Astrocyte of the hippocampus (primary cell): ENCODE measurements at regions not wholly inside any gene's neighbourhood (a gene's known extent, or its start where the extent isn't known, plus 50 kb on each side); places are given as distances from the start of the nearest gene placed in this dataset.
A peak's percentile ranks its signal among the peaks of the same experiment; 100 is the strongest.

Experiments
- DNase-seq: peaks from one replicate; pipeline ENCODE4 v3.0.0; 2011; ENCODE audit warnings: low read depth, low spot score

DNA sequence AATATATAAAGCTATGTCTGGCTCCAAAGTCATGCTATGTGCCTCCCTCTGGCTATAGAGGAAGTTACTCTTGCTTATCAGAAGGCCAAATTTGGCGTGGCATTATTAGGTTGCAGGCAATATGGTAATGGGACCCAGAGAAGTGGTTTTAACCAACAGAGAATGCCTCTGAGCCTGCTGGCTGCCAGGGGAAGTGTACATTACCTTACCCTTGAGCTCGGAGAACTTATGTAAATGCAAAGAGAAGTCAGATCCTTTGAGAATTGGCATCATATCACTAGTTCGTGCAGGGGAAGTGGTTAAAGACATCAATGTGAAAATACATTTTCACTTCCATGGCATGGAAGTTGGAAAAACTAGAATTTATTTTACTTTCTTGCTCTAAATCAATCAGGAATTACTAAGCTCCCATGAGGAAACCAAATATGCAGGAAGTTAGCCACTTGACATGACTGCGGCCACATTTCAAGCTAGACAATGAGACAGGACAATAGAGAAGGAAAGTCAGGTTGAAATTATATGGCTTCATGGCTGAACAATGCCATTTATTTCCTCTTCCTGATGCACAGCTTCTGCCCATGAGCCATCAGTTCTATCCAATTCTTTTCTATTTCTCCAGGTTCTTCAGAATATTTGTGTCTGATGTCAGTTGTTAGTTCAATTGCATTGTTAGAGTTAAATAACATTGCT is 134.0 kb upstream of the PHACTR1 start:
- peak; percentile 8 for DNase-seq

DNA sequence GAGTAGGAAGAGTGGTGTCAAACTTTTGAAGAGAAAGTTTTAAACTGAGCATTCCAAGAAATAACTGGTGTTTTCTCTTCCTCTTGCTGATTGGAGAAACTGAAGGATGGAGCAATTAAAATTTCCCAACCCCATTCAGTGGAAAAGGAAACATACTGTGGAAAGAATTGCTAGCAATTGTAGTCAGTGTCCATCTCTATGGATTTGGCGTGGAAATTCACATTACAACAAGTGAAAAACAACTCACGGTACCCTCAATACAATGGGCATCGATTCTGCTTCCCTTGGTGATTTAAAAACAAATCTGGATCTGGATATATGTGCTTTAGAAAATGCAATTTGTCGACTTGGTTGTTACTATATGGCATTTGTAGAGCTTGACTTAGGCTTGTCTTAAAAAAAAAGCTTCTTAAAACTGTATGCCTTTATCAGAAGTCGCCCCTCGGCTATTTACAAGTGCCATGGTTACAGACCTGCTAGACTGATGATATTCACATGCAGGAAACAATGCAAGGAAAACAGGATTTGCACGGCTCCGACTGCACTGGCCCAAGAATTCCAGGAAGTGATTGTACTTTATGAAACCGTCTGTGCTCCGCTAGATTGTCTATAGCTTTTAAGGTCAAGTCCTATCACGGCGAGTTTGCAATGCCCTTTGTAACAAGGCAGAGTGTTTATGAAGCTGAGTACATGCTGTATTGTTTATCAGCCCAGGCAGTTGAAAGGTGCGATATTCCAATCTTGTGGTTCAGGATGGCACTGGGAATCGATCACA is 131.7 kb upstream of the PHACTR1 start:
- DNase-seq: no peak

DNA sequence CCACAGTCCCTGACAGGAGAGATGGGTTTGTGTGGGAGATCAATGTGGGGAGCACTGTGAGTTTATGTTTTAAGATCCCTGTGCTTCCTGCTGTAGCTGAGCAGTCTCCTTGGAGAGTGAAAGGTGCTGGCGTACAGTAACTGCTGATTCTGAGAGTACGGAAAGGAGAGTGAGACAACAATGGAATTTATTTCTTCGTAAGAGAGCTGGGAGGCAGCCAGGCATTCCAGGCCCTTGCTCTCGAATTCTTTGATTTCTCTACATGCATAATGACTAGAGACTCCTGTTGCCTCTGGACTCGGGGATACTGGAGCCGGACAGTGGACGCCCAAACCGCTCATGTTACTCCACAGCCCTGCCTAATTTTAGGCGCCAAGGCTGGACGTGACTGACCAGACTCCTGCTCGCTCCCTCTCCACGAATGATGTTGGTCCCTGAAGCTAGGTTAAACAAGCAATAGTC is 131.0 kb upstream of the PHACTR1 start:
- peak; percentile 93 for DNase-seq

DNA sequence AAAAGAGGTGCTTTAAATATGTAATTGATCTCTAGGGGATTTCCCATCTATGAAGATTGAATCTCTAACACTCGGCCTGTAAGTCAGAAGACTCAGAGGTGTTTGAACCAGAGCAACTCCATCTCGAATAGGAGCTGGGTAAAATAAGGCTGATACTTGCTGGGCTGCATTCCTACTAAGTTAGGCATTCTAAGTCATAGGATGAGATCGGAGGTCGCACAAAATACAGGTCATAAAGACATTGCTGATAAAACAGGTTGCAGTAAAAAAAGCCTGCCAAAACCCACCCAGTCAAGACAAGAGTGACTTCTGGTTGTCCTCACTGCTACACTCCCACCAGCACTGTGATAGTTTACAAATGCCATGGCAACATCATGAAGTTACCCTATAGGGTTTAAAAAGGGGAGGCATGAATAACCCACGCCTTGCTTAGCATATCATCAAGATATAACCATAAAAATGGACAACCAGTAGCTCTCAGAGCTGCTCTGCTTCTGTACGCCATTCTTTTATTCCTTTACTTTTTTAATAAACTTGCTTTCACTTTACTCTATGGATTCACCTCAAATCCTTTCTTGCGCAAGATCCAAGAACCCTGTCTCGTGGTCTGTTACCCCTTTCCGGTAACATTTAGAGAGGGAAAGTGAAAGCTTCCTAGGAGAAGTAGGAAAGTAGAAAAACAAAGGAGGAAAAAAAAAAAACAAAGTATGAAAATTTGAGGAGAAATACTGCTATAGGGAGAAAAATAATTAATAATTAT is 129.7 kb upstream of the PHACTR1 start:
- DNase-seq: no peak

DNA sequence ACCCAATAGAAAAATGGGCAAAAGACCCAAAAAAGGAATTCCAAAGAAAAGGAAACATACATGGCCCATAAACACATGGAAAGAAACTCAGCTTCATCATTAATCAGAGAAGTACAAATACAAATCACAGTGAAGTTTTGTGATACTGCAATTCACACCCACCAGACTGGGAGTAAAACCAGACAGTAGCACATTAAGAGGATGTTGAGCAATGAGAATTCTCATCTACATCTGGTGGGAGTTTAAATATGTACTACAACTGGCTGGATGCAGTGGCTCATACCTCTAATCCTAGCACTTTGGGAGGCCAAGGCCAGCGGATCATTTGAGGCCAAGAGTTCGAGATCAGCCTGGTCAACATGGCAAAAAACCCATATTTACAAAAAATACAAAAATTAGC is 125.7 kb upstream of the PHACTR1 start:
- DNase-seq: no peak

DNA sequence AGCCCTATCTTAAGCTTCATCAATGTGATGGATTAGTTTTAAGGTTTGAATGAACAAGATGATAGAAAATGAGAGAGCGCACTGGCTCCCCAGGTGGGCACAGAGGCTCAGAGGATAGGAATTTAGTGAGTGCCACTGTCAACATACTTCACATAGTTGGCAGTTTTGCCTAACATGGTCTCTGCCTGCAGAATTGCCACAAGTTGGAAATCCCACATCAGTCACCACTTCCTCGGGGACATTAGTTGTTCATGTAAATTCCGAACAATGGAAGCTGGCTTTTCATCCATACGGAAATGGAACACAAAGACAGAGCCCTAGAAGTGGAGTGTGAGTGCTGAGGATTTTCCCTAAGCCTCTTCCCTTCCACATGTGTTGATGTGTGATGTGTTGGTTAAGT is 123.9 kb upstream of the PHACTR1 start:
- DNase-seq: peak; percentile 76

DNA sequence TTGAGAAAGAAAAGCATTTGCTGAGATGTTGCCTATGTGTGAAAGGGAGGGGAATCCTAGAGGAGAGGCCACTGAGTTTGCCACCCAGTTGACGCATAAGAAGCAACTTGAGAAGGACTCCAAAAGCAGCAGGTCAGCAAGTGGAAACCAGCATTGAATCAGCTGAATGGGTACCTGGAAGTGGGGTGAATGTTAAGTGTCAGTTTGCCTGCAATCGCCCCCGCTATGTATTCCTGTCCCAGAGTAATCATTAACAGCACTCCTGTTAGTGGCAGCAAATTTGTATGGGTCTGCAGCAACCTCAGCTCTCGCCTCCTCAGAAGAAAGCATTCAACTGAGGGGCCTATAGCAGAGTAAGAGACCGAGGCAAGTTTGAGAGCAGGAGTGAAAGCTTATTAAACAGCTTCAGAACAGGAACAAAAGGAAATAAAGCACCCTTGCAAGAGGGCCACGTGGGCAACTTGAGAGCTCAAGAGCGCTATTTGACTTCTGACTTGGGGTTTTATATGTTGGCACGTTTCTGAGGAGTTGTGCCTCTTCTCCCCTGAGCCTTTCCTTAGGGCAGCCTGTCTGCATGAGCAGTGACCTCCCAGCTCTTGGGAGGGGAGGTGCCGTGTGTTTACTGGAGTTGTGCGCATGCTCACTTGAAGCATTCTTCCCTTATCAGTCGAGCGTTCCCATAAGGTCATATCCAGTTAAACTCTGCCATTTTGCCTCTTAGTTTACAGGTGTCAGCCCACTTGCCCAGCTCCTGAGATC is 122.6 kb upstream of the PHACTR1 start:
- DNase-seq: no peak

DNA sequence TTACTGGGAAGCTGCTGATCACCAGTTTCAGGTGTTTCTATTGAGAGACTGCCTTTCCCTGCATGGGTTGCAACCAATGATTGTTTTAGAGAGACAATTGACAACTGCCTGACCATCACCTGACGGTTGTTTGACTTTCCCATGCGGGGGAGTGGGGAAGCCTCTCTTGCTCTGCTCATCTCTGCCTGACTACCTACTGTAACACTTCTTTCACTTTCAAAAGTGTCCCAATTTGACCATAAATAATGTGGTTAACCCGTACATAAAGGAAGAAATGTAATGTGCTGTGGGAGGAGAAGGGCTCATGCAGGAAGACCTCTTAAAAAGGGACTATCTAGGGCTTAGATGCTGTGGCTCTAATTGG is 122.1 kb upstream of the PHACTR1 start:
- DNase-seq: no peak

DNA sequence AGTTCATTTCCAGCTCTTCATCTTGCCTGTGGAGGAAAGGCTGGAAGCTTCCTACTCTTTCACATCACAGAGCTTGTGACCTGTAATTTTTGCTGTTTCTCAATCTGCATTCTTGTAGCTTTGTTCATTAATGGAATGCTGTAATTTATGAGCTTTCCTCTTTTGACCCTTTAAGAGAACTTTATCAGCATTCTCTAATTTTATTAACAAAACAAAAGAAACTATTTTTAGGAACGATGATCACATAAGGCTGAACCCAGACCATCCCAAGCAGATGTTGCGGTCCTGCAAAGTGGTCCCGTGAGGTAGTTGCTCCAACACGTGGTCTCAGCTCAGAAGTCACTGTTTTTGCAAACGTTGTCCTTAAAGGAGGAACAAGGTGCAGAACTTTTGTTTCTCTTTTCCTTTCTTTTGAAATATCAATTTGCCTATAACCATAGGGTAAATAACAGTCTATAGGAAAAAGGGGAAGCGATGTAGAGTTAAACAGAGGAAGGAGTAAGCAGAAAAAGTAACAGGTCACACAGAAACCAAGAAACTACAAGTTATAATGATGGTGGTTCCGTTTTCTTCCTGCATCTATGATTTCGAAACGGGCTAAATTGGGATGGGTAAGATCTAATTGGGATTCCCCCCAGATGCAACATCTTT is 121.3 kb upstream of the PHACTR1 start:
- no peak for DNase-seq

DNA sequence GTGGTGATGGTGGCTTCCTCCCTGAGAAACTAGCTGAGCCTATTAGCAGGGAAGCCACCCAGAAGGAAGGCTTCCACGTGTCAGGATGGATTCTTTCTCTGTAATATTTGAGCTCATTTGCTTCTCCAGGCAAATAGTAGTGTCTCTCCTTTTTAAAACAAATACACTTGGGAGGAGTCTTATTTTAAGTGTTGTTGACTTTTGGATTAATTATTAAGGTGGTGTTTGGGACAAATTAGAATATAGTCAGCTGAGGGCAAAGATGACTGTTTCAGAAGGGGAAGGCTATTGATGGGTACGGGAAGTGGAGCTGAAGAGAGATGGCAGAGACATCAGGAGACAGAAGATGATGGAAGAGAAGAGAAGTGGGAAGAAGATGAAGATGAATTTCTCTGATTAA is 119.8 kb upstream of the PHACTR1 start:
- DNase-seq: no peak

DNA sequence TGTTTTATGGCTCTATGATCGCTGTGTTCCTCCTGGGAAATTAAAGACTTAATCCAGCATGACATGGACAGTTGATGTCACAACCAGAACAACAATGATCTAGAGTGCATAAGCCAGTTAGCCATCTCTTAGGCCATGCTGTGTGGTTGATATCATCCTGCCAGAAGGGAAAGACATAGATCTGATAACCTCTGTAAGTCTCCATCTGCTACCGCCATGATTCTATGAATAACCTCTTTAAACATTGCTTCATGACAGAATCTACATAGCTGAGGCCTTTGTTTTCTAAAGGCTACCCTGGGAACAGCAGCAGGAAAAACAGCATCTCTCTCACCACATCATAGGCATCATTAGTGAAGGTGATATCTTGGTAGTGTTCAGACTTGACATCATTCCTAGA is 117.6 kb upstream of the PHACTR1 start:
- no peak for DNase-seq

DNA sequence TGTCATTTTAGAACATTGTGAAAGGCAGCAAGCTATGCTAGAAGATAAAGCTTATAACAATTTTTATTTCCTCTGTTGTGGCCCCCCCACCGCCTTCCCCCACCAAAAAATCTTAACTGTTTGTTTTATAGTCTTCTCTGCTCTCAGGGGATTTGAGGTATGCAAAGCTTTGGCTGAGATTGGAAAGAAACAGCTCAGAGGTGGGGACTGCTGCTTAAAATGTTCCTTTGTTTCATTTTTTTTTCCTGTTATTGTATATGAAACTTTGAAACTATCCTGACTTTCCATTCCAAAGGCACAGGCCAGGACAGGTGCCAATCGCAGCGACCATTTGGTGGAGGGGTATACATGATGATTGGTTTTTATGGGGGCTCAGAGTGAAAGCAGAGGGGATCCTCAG is 114.7 kb upstream of the PHACTR1 start:
- DNase-seq: no peak

DNA sequence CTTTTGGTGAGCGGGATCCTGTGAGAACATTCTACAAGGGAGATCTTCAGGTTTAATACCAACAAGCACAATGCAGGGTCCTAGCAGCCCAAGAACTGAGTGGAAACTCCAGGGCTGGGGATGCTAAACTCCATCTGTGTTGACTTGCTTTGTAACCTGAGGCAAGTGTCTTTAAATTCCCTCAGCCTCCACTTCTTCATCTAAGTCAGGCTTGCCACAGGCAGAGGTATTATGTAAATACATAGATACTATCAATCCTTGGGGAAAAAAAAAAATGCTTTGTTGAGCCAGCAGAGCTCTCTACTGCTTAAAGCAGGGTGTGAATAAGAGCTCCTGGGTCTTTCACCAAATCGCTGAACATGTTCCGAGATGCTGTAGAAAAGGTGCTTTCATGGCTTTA is 114.2 kb upstream of the PHACTR1 start:
- no peak for DNase-seq

DNA sequence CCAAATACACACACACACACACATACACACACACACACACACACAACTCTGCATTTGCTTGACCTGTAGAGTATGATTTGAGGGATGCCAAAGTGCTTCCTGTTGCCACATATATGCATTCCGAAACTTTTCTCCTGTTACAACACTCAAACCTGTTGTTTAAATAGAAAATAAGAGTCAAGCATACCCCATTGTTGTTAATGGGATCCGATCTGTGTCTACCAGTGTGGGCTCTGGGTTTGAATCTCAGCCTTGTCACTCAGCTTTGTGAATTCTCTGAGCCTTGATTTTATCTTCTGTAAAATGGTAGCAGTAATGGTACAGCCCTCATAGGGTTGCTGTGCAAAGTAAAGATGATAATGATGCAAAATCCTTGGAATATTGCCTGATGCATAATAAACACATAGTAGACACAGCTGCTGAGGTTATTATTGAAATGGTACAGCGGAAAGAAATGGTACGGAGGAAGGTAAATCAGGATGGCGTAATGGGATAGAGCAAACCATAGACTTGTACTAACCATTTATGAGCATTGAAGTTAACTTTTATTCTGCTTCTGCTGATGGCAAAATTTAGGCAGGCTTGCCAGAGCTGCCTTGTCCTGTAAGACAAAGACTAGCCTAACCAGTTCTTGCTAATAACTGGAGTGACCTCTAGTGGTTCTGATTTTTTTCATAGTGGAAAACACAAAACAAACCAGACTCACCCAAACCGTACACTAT is 113.5 kb upstream of the PHACTR1 start:
- peak; percentile 83 for DNase-seq

DNA sequence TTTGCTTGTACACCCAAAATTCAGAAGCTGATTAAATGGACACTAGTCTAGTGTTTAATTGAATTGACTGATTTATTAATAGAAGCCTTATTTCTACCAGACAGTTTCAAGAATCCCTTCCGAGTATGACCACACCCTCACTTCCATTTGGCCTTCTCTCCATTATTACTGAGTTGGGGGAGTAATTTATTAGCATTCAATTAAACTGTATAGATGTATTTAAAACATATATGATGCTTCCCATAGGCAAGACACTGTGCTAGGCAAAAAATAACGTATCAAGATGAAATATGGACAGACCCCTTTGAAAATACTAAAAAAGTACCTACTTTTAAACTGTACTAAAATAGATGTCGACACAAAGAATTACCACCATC is 112.9 kb upstream of the PHACTR1 start:
- DNase-seq: no peak

DNA sequence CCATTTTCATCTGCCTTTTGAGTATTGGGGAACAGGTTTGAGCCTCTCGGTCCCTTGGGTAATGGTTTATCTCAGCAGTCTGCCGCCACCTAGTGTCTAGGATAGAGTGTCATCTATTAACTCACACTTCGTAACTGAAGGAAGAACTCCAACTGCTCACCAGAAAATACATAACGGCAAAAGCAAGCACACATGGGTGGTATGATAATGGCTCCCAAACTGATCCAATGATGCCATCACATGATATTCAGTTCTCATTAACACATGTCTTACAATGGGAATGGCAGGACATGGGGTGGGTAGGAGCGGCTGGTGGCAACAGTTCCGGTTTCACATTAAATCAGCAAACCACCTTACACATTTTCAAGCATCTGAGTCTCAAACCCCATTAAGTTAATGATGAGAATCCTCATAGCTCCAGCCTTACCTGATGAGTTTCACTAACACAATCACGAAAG is 110.7 kb upstream of the PHACTR1 start:
- peak; percentile 84 for DNase-seq

DNA sequence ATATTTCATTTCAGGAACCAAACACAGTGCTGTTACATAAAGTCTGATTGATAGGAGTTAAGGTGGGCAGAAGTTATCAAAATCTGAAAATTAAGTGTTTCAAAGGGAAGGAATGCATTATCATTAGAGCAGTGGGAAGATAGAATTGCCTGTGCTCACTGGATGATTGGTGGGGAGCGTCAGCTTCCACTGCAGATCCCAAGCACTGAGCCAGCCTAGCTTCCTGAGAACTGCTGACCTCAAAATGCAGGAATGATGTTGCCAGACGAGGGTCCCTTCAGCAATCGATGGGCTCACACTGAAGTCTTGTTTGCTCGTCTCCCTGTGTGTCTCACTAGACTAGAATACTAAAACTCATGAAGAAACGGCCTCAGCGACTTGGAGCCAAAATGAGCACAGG is 110.0 kb upstream of the PHACTR1 start:
- no peak for DNase-seq

DNA sequence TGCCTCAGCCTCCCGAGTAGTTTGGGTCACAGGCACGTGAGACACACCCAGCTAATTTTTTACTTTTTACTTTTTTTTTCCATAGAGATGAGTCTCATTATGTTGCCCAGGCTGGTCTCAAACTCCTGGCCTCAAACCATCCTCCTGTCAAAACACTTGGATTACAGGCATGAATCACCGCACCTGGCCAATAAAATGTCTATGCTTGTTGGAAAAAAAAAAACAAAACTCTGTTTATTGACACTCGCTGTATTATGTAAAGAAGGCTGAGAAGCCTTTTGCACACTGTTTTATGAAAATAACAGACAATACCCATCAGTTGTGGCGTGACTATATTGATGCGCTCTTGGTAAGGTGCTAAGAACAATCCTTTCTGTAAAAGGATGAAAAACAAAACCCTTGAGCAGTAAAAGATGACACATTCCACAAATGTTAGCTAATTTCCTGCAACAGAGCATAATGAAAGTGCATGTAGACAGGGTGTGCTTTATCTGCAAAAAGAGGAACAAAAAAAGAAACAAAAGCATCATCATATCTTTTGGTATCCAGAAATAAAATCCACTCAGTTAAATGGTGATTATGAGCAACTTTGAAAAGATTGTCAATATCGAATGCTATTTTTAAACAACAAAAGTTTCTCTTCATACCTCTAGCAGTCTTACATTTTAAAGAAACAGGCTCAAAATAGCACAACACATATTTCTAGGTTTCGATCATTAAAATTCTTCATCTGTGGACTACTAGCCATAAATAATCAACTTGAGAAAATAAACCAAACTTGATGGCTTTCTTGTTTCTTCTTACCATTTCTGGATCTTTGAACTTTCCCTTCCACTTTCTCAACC is 108.3 kb upstream of the PHACTR1 start:
- peak; percentile 26 for DNase-seq

DNA sequence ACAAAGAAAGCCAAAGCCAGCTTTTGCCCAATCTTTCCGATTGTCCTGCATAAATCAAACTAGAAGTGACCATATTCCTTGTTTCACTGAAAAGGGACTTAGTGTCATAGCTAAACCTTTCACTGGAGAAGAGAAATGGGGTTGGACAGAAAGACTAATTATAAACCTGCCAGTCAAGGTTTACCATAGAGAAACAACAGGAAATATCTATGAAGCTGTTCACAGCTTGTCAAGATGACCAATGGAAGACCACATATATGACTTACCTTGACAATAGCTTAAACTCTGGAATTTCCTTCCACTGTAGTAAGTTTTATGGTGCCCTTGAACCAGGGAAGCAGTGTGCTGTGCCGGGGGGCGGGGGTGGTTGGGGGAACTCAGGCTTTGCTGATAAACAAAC is 107.7 kb upstream of the PHACTR1 start:
- DNase-seq: no peak

DNA sequence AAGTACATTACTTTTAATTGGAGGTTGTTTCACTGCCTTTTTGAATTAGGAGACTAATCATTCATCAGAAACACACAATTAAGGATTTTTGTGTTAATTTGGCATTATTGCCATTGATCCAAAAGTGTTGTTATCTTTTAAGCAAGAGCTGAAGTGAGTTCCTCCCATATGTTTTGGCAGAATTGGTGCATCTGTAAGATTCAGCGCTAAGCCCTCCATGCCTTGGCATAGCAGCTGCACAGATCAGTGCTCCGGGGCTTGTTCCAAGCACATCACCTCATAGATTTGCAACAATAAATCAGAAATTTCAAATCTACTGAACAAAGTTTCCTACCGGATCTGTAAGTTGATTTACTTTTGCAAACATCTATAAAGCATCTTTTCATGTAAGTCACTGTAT is 106.8 kb upstream of the PHACTR1 start:
- DNase-seq: no peak
